Left ventricle myocardium inferior (tissue), 1 donor: ENCODE measurements at regions not wholly inside any gene's neighbourhood (a gene's known extent, or its start where the extent isn't known, plus 50 kb on each side); places are given as distances from the start of the nearest gene placed in this dataset.
"Not testable (repeated sequence)": the region's sequence is repeated elsewhere in the genome, so short reads cannot be mapped to it uniquely, and the experiment has no call there.

Source experiments
- DNase-seq: peaks from one replicate; pipeline ENCODE4 v3.0.0-alpha.2; 2020
- H3K27ac ChIP-seq: fragments of 200-600 bp; replicated peaks from 2 replicates; pipeline ENCODE4 v1.8.0; 2021
- H3K27me3 ChIP-seq: fragments of 200-600 bp; 2 replicates; pipeline ENCODE4 v1.8.0; 2021; ENCODE audit warnings: low read depth
- H3K36me3 ChIP-seq: fragments of 200-600 bp; 2 replicates; pipeline ENCODE4 v1.8.0; 2021
- H3K4me1 ChIP-seq: fragments of 200-600 bp; 2 replicates; pipeline ENCODE4 v1.8.0; 2021
- H3K4me3 ChIP-seq: fragments of 200-600 bp; 2 replicates; pipeline ENCODE4 v1.8.0; 2021; ENCODE audit warnings: mild to moderate bottlenecking, moderate library complexity
- H3K9me3 ChIP-seq: fragments of 200-600 bp; replicated peaks from 2 replicates; pipeline ENCODE4 v1.8.0; 2021
- CTCF ChIP-seq: fragments of 200-600 bp; IDR thresholded peaks from 2 replicates; pipeline ENCODE4 v1.8.0; 2021; ENCODE audit warnings: antibody characterized with exemption, mild to moderate bottlenecking, borderline replicate concordance
- intact Hi-C: fragments of 100-400 bp; cut with micrococcal nuclease; formaldehyde crosslinking; loops from one replicate; pipeline ENCODE4 v1.11.0; 2022
- donor health status: DM: no; HTN: yes; CAD: no; lungs with severe emphysema.

DNA sequence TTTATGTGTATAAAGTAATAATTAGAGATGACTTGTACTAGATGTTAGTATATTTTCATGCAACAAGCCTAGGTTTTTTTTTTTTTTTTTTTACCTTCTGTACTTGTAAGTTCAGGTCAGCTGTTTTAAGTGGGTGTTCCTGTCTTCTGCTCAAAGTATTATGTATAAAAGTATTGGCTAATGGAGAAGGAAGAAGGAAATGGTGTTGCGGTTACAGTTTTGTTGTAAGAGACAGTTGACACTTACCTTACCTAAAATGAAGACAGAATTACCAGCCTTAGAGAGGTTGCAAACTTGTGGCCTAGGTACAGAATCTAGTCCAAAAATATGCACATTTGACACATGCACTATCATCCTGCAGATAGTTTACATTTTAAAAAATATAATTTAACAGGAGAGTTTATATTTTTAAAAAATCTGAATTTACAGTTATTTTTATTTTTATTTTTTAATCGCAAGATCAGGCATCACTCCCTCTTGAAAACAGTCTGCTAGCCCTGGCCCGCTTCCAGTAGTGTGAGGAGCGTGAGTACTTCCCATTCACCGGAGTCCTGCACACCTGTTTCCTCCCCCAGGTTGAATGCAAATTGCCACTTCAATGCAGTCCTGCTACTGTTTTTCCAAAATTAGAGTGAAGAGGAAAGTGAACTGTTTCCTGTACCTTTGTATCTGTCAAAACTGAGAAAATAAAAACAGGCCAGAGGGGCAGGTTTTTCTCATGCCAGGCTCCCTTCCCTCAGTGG is 224.3 kb upstream of the SOX2 start:
- no peak for TF ChIP-seq CTCF
- intact Hi-C loops: no loop called here
- Histone ChIP-seq H3K4me3 (no peak overlapping the region), H3K9me3 (no peaks in the 10 kb centered on the region), H3K27me3 (no peaks in the 10 kb centered on the region), H3K27ac (no peak overlapping the region), H3K36me3 (no peaks in the 10 kb centered on the region), H3K4me1 (peaks cover 5% of the 10 kb centered on the region)
- DNase-seq: no peak

GRCh38 chr3:181486141-181486885 is 225.4 kb upstream of the SOX2 start:
- no peak for TF ChIP-seq CTCF
- no peak overlapping the region for H3K4me3 ChIP-seq
- H3K27me3 ChIP-seq: no peaks in the 10 kb centered on the region
- H3K4me1 ChIP-seq: peaks cover 5% of the 10 kb centered on the region
- no peaks in the 10 kb centered on the region for H3K36me3 ChIP-seq
- no peaks in the 10 kb centered on the region for H3K9me3 ChIP-seq
- no peak overlapping the region for H3K27ac ChIP-seq
- no peak for DNase-seq
- intact Hi-C loops: no loop called here

GRCh38 chr3:181484026-181484425 is 227.7 kb upstream of the SOX2 start:
- H3K4me1 ChIP-seq: peaks cover 5% of the 10 kb centered on the region
- no peaks in the 10 kb centered on the region for H3K27me3 ChIP-seq
- no peaks in the 10 kb centered on the region for H3K36me3 ChIP-seq
- peaks cover 1% of the 10 kb centered on the region for H3K9me3 ChIP-seq
- TF ChIP-seq CTCF: no peak
- no peak overlapping the region for H3K4me3 ChIP-seq
- no peak overlapping the region for H3K27ac ChIP-seq
- intact Hi-C loops: no loop called here
- no peak for DNase-seq

GRCh38 chr3:181475146-181475545 is 236.6 kb upstream of the SOX2 start:
- H3K4me3 ChIP-seq, H3K27me3 ChIP-seq, DNase-seq, H3K36me3 ChIP-seq, H3K27ac ChIP-seq, H3K4me1 ChIP-seq, intact Hi-C loops: not testable (repeated sequence)
- H3K9me3 ChIP-seq: peaks cover 80% of the 10 kb centered on the region

GRCh38 chr3:181470349-181470748 is 241.4 kb upstream of the SOX2 start:
- Histone ChIP-seq H3K27me3 (no peaks in the 10 kb centered on the region), H3K4me1 (no peaks in the 10 kb centered on the region), H3K4me3 (no peak overlapping the region), H3K27ac (no peak overlapping the region), H3K36me3 (no peaks in the 10 kb centered on the region), H3K9me3 (peaks cover 50% of the 10 kb centered on the region)
- intact Hi-C loops: no loop called here
- DNase-seq: no peak
- no peak for TF ChIP-seq CTCF
